IMR-90 (cell line): ENCODE measurements at regions not wholly inside any gene's neighbourhood (a gene's known extent, or its start where the extent isn't known, plus 50 kb on each side); places are given as distances from the start of the nearest gene placed in this dataset. TPM values are rescaled to one million over a fixed set of nuclear protein-coding genes. Genes with fewer than 3 reads are reported as not detected.

Experiments used
- microRNA-seq, 2 experiments: library from miRNA; stranded (forward) in 1 of 2; unstranded in 1 of 2; fragments of 10-50 nt in 1 of 2; fragments of <30 nt in 1 of 2; gene quantifications in 1 of 2; microRNA quantifications in 1 of 2; one replicate each; pipeline versions ENCODE3 to v1.1.0; 2013 to 2020; ENCODE audit not compliant: insufficient read depth in 1 of 2, insufficient read length in 1 of 2, unreplicated experiment in 1 of 2
- small RNA-seq, 5 experiments: library from RNA; depleted of rRNA; stranded (forward); fragments of <200 nt; gene quantifications; one replicate each; pipeline ENCODE3, GENCODE V24; 2012

Small RNA genes in the stretch of these regions (microRNA-seq; reads per million reads assigned to microRNA genes)
- 0 reads per million in 2 experiments for gene MIR4255 (ENCODE audit: insufficient read depth in 1 of 2, insufficient read length in 1 of 2, unreplicated experiment in 1 of 2)
- not detected for gene RNA5SP43 (ENCODE audit: insufficient read depth, insufficient read length)
- not detected for gene RNU6-636P (ENCODE audit: insufficient read depth, insufficient read length)
- not detected for gene RPS29P6 (ENCODE audit: insufficient read depth, insufficient read length)

Small RNA genes in the stretch of these regions (small RNA-seq; reads per million reads assigned to genes)
- gene MIR4255, result 0 reads per million in 5 experiments
- 0 reads per million in 5 experiments for gene RNA5SP43
- gene RNU6-636P, result 0 reads per million in 5 experiments
- 0 reads per million in 5 experiments for gene RPS29P6
